ENCODE measurements at regions not wholly inside any gene's neighbourhood (a gene's known extent, or its start where the extent isn't known, plus 50 kb on each side); places are given as distances from the start of the nearest gene placed in this dataset.
A peak's percentile ranks its signal among the peaks of the same experiment; 100 is the strongest.

DNA sequence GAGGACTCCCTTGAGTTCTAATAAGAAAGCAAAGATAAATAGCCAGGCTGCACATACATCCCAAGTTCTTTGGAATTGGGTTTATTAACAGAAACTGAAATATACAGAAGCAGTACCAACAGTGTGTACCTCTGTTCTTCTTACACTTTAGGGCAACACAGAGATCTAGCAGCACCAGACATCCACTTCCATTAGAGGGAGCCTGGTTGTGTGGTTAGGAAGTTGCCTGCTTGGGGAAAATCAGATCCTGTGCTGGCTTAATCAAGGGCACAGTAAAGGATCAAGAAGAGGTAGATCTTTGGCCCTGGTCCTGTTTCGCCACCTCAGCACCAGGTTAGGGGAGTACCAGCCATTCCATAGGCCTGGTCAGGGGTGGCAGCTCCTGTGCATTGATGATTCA lies 231.1 kb upstream of the ARHGAP24 start:
- no peak overlapping the region for H3K4me3 ChIP-seq (ENCODE audit: low read depth, low read length)
- H3K36me3 ChIP-seq (ENCODE audit: control insufficient read depth, insufficient read depth, low read length) = no peaks in the 10 kb centered on the region
- ChIA-PET CTCF (interaction anchor here (1.6 to 2.3 kb wide), 2 partner anchors 10 to 16 kb away, joined by 3 to 5 read pairs; no protein-coding TSS in a partner anchor), POLR2A (no interaction called here)
- H3K27me3 ChIP-seq (ENCODE audit: control insufficient read depth, insufficient read depth, low read length) = no peaks in the 10 kb centered on the region; the same call in 1 of the 2 replicates
- TF ChIP-seq, protein P1, sequence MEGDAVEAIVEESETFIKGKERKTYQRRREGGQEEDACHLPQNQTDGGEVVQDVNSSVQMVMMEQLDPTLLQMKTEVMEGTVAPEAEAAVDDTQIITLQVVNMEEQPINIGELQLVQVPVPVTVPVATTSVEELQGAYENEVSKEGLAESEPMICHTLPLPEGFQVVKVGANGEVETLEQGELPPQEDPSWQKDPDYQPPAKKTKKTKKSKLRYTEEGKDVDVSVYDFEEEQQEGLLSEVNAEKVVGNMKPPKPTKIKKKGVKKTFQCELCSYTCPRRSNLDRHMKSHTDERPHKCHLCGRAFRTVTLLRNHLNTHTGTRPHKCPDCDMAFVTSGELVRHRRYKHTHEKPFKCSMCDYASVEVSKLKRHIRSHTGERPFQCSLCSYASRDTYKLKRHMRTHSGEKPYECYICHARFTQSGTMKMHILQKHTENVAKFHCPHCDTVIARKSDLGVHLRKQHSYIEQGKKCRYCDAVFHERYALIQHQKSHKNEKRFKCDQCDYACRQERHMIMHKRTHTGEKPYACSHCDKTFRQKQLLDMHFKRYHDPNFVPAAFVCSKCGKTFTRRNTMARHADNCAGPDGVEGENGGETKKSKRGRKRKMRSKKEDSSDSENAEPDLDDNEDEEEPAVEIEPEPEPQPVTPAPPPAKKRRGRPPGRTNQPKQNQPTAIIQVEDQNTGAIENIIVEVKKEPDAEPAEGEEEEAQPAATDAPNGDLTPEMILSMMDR (IDR thresholded peaks at IDR 0.05; ENCODE audit: insufficient read depth, low read depth, low read length) = peak; percentile 15; the same call in 1 of the 2 replicates
- DNase-seq (ENCODE audit: low read depth) = no peak

DNA sequence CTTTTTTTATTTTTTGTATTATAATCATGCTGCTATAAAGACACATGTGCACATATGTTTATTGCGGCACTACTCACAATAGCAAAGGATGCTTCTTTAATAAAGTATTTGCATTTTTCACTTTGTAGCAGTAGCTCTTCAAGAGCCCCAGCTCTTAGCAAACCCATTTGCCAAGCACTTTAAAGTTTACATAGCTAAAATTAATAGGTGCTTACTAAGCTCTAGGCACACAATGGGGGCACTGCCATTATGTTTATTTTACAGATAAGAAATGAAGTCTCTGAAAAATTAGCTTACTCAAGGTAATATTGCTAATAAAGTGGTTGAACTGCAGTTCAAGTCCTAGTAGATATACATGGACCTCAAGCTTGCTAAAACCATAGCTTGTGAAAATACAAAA lies 230.3 kb upstream of the ARHGAP24 start:
- no peaks in the 10 kb centered on the region; the same call in 1 of the 2 replicates for H3K27me3 ChIP-seq (ENCODE audit: control insufficient read depth, insufficient read depth, low read length)
- POLR2A ChIA-PET = no interaction called here
- no peak overlapping the region for H3K4me3 ChIP-seq (ENCODE audit: low read depth, low read length)
- no peak for DNase-seq (ENCODE audit: low read depth)
- no peaks in the 10 kb centered on the region for H3K36me3 ChIP-seq (ENCODE audit: control insufficient read depth, insufficient read depth, low read length)
- CTCF ChIA-PET = interaction anchor here (0.6 to 2.3 kb wide), 3 partner anchors 11 to 16 kb away, joined by 3 to 5 read pairs (median 3); no protein-coding TSS in a partner anchor
- TF ChIP-seq, protein P1 (IDR thresholded peaks at IDR 0.05; ENCODE audit: insufficient read depth, low read depth, low read length) = no peak

DNA sequence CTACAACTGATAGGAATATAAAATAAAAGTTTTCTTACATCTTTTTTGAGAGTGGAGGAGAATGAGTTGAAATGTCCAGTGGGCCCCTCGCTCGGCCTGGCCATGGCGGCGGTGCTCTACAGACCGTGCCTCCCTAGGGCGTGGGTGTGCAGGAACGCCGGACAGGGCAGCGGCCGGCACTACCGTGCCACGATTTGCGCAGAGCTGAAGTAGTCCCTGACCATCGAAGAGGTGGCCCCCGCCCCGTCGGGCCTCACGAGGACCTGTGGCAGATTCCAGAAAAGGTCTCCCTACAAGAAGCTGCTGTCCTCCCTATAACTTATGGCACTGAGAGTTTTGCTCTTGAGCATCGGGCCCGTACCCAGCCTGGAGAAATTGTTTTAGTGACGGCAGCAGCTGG lies 228.9 kb upstream of the ARHGAP24 start:
- H3K36me3 ChIP-seq (ENCODE audit: control insufficient read depth, insufficient read depth, low read length) = no peaks in the 10 kb centered on the region
- no peaks in the 10 kb centered on the region; the same call in 1 of the 2 replicates for H3K27me3 ChIP-seq (ENCODE audit: control insufficient read depth, insufficient read depth, low read length)
- ChIA-PET POLR2A (no interaction called here), CTCF (no interaction called here)
- DNase-seq (ENCODE audit: low read depth) = no peak
- TF ChIP-seq, protein P1 (IDR thresholded peaks at IDR 0.05; ENCODE audit: insufficient read depth, low read depth, low read length) = no peak
- H3K4me3 ChIP-seq (ENCODE audit: low read depth, low read length) = no peak overlapping the region

DNA sequence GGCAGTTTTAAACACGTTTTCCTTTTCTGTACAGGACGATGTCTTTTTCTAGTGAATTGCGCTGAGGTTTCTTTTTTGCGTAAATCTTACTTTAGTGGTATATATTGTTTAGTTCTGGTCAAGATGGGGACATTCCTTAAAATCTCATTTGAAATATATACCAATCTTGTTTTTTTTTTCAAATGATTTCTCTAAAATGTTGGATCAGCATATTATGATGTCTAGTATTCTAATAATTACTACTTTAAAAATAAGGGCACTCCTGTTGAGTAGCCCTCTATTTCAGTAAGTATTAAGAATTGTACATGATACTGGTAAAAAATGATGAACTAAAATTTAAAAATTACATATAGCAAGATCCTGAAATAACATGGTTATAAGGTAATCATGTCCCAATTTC lies 224.1 kb upstream of the ARHGAP24 start:
- TF ChIP-seq, protein P1 (IDR thresholded peaks at IDR 0.05; ENCODE audit: insufficient read depth, low read depth, low read length) = no peak
- ChIA-PET POLR2A (no interaction called here), CTCF (no interaction called here)
- no peak for DNase-seq (ENCODE audit: low read depth)
- no peak overlapping the region for H3K4me3 ChIP-seq (ENCODE audit: low read depth, low read length)
- H3K27me3 ChIP-seq (ENCODE audit: control insufficient read depth, insufficient read depth, low read length) = no peaks in the 10 kb centered on the region
- H3K36me3 ChIP-seq (ENCODE audit: control insufficient read depth, insufficient read depth, low read length) = no peaks in the 10 kb centered on the region

DNA sequence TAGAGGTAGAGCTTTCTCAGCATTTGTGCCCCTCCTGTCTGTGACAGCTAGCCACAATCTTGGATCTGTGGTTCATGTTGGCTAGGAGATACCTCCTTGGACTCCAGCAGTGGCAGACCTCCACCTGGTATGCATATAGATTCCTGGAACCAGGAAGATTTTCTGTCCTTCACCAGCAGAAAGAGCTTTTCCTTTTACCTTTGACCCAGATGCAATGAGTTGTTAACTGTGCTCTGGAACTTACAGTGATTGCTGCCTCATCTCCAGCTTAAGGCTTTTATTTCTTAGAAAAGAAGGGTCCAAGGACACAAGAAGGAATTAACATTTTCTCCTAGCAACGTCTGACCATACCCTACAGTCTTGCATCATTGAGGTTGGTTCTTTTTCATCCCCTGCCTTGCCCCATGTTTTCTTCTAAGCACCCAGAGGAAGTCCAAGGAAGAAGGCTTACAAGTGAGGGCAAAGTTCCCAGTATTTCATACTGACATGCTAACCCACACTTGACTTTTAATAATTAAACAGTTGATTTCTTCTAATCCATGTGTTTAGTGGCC lies 217.1 kb upstream of the ARHGAP24 start:
- ChIA-PET POLR2A (no interaction called here), CTCF (no interaction called here)
- no peak for DNase-seq (ENCODE audit: low read depth)
- Histone ChIP-seq H3K36me3 (ENCODE audit: control insufficient read depth, insufficient read depth, low read length) (no peaks in the 10 kb centered on the region), H3K27me3 (ENCODE audit: control insufficient read depth, insufficient read depth, low read length) (no peaks in the 10 kb centered on the region), H3K4me3 (ENCODE audit: low read depth, low read length) (no peak overlapping the region)
- TF ChIP-seq, protein P1 (IDR thresholded peaks at IDR 0.05; ENCODE audit: insufficient read depth, low read depth, low read length) = no peak
